Stomach smooth muscle (tissue), 2 donors: ENCODE measurements at regions not wholly inside any gene's neighbourhood (a gene's known extent, or its start where the extent isn't known, plus 50 kb on each side); places are given as distances from the start of the nearest gene placed in this dataset.

ENCODE experiments used
- H3K27ac ChIP-seq: one replicate; pipeline ENCODE4 v1.7.0; 2013; ENCODE audit warnings: mild to moderate bottlenecking, low read length, inconsistent platforms
- H3K27me3 ChIP-seq, 2 donors: one replicate each; pipeline ENCODE4 v1.7.0; 2013; ENCODE audit warnings: low read length in 2 of 2; ENCODE audit not compliant: insufficient read depth in 2 of 2, control insufficient read depth in 1 of 2
- H3K36me3 ChIP-seq, 2 donors: one replicate each; pipeline ENCODE4 v1.7.0; 2013; ENCODE audit warnings: low read length in 2 of 2; ENCODE audit not compliant: control insufficient read depth in 2 of 2, insufficient read depth in 2 of 2
- H3K4me1 ChIP-seq: one replicate; pipeline ENCODE4 v1.7.0; 2013; ENCODE audit warnings: low read length; ENCODE audit not compliant: control insufficient read depth, insufficient read depth
- H3K4me3 ChIP-seq, 2 donors: one replicate each; pipeline ENCODE4 v1.7.0; 2013; ENCODE audit warnings: low read length in 2 of 2
- H3K9ac ChIP-seq, 2 donors: one replicate each; pipeline ENCODE4 v1.7.0; 2013; ENCODE audit warnings: low read length in 2 of 2, mild to moderate bottlenecking in 1 of 2
- H3K9me3 ChIP-seq, 2 donors: one replicate each; pipeline ENCODE4 v1.7.0; 2013; ENCODE audit warnings: low read length in 2 of 2; ENCODE audit not compliant: control insufficient read depth in 2 of 2
- donor health status: healthy.
- donor health status: Pancreatic carcinoma.

- Histone ChIP-seq H3K27ac (no peak overlapping the region), H3K9ac (no peak overlapping the region), H3K4me1 (peaks cover 6% of the 10 kb centered on the region), H3K36me3 (no peaks in the 10 kb centered on the region), H3K9me3 (no peaks in the 10 kb centered on the region), H3K27me3 (no peaks in the 10 kb centered on the region), H3K4me3 (no peak overlapping the region)
Observed at GRCh38 chr5:88956416-88956815, 73.4 kb upstream of the MEF2C start.

GRCh38 chr5:88955403-88955802 lies 72.4 kb upstream of the MEF2C start:
- no peak overlapping the region for H3K4me3 ChIP-seq
- H3K9ac ChIP-seq: no peak overlapping the region
- H3K27me3 ChIP-seq: no peaks in the 10 kb centered on the region
- no peak overlapping the region for H3K27ac ChIP-seq
- H3K36me3 ChIP-seq: no peaks in the 10 kb centered on the region
- peaks cover 6% of the 10 kb centered on the region for H3K4me1 ChIP-seq
- H3K9me3 ChIP-seq: no peaks in the 10 kb centered on the region

DNA sequence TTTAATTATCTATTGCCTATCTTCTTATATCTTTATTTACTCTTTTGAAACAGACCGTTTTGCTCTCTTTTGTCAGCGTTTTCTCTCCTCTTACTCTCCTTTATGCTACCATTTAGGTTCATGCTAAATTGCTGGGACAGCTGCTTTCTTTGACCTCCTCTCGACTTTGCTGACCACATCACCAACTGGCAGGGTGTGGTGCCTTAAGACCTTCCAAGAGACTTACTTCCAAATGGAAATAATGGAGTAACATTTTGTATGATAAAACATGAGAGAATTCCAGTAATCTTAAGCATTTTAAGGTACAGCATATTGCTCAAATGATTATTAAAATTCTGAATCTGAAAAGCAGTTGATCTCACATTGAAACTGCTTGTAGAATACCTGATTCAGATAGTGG lies 71.5 kb upstream of the MEF2C start:
- H3K27ac ChIP-seq: no peak overlapping the region
- H3K9ac ChIP-seq: no peak overlapping the region
- no peak overlapping the region for H3K4me3 ChIP-seq
- H3K4me1 ChIP-seq: peaks cover 6% of the 10 kb centered on the region
- H3K9me3 ChIP-seq: no peaks in the 10 kb centered on the region
- no peaks in the 10 kb centered on the region for H3K36me3 ChIP-seq
- H3K27me3 ChIP-seq: no peaks in the 10 kb centered on the region

GRCh38 chr5:88952996-88953643 lies 70.1 kb upstream of the MEF2C start:
- Histone ChIP-seq H3K27ac (no peak overlapping the region), H3K4me1 (peaks cover 6% of the 10 kb centered on the region), H3K36me3 (no peaks in the 10 kb centered on the region), H3K9me3 (no peaks in the 10 kb centered on the region), H3K4me3 (no peak overlapping the region), H3K27me3 (no peaks in the 10 kb centered on the region), H3K9ac (no peak overlapping the region)

GRCh38 chr5:88952344-88952743 lies 69.4 kb upstream of the MEF2C start:
- Histone ChIP-seq H3K9ac (peak overlapping the region in 1 of 2 donors; percentile 1), H3K27me3 (no peaks in the 10 kb centered on the region), H3K4me1 (peaks cover 6% of the 10 kb centered on the region), H3K4me3 (peak overlapping the region; percentile 36 to 56), H3K36me3 (no peaks in the 10 kb centered on the region), H3K9me3 (no peaks in the 10 kb centered on the region), H3K27ac (no peak overlapping the region)

DNA sequence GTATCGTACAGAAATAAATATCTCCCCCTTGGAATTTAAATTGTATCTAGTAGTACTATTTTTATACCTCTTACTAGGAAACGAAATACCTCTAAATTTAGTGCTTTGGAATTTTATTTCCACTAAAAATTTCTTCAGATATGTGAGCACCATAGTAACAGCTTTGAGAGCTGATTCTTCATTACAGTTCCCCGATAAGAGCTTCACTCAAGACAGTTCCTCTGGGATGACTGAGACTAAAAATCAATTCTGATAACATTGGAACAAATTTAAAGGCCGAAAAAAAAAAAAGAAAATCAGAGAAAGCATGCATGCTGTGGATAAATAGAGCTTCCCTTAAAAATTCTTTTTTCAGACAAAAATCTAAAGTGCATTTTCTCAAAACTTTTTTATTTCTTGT lies 68.5 kb upstream of the MEF2C start:
- H3K27ac ChIP-seq: no peak overlapping the region

DNA sequence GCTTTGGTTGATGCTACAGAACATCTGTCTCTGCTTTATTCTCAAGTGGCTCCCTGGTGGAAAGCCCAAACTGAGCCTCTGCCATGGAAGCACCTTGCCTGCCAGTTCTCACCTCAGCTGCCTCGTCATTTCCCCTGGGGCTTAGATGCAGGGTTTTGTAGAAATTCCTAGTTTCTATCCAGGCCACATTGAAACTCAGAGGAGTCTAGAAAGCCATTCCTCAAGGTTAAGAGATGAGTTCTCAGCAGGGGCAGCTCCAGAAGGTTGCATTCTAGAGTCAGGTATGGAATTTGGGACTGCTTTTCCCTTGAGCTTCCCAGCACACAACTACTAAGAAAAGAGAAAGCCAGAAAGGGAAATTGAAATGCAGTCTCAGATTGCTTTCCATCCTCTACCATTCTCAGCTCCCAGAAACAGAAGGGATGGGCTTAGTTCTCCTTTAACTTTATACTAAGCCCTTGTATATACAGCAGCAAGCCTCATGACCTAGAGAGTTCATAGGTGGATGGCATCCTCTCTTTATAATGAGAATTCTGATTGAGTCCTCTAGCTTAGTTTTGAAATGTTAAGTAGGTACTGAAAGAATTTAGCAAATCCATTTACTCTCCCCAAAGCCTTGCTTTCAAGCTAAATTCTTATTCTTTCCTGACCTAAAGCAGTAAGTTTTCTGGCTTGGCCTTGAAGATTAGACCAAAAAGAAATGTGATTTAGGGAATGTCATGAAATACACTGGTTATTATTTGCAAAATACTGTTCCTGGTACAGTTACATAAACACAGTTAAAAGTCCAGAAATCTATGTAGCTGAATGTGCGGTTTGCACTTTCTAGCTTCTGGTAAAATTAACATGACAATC lies 66.0 kb upstream of the MEF2C start:
- H3K9me3 ChIP-seq: no peaks in the 10 kb centered on the region
- peak overlapping the region; percentile 41 for H3K27ac ChIP-seq
- peaks cover 3% of the 10 kb centered on the region for H3K4me1 ChIP-seq
- no peak overlapping the region for H3K4me3 ChIP-seq
- no peaks in the 10 kb centered on the region for H3K27me3 ChIP-seq
- no peak overlapping the region for H3K9ac ChIP-seq
- no peaks in the 10 kb centered on the region for H3K36me3 ChIP-seq

More for the DNA sequence above, 68.5 kb upstream of the MEF2C start:
- Histone ChIP-seq H3K9ac (no peak overlapping the region), H3K4me1 (peaks cover 6% of the 10 kb centered on the region), H3K9me3 (no peaks in the 10 kb centered on the region), H3K4me3 (no peak overlapping the region), H3K27me3 (no peaks in the 10 kb centered on the region), H3K36me3 (no peaks in the 10 kb centered on the region)

DNA sequence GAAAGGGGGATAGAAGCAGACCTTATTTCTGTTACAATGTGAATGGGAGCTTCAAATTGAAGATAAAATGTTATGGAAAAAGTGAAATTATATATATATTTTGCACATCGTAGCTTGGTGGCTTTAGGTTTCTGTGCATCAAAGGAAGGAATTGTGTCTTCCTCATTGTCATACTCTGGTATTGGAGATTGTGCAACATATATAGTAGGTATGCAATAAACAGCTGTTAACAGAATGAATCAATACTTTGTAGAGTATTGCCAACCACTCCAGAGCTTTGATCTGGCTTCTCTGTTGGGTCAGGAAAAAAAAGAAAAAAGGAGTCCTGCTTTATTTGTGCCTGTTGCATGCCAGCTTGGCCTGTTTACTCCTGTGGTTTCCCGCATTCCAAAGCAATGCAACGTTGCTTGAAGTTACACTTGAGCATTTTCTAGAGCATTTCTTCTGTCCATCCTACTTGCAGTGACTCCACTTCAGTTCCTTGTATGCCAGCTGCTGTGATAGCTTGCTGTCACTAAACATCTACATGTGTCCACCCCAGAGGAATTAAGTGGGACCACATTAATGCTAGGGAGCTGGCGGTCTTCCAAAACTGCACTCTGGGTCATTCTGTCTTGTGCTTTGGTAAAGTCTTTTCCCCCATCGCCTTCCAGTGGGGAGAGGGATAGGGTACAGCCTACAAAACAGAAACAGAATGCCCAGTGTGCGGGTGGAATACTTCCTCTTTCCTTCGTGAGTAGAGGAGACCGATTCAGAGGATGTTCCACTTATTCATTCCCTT lies 62.0 kb upstream of the MEF2C start:
- Histone ChIP-seq H3K27ac (no peak overlapping the region), H3K4me1 (peaks cover 3% of the 10 kb centered on the region), H3K4me3 (no peak overlapping the region), H3K9ac (no peak overlapping the region), H3K27me3 (no peaks in the 10 kb centered on the region), H3K9me3 (no peaks in the 10 kb centered on the region), H3K36me3 (no peaks in the 10 kb centered on the region)

- Histone ChIP-seq H3K9ac (no peak overlapping the region), H3K4me1 (peaks cover 3% of the 10 kb centered on the region), H3K27ac (no peak overlapping the region), H3K36me3 (no peaks in the 10 kb centered on the region), H3K4me3 (no peak overlapping the region), H3K27me3 (no peaks in the 10 kb centered on the region), H3K9me3 (no peaks in the 10 kb centered on the region)
Observed at GRCh38 chr5:88941581-88941980, 58.6 kb upstream of the MEF2C start.

DNA sequence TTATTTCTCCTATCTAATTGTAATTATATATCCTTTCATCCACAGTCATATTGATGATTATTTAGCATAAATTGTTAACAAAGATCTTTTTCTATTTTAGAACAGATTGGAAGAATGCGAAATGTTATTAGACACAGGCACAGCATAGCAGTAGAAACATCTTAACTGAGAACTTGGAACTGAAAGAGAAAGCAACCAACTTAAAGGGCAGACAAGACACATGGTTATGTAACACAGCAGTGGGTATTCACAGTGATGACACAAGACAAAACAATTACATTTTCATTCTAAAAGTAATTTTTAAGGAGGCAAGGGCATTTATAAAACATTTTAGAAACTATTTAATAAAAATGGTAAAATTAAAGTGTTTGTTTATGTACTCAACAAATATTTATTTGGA lies 57.7 kb upstream of the MEF2C start:
- Histone ChIP-seq H3K27me3 (no peaks in the 10 kb centered on the region), H3K9ac (no peak overlapping the region), H3K36me3 (no peaks in the 10 kb centered on the region), H3K4me3 (no peak overlapping the region), H3K27ac (no peak overlapping the region), H3K9me3 (no peaks in the 10 kb centered on the region), H3K4me1 (peaks cover 3% of the 10 kb centered on the region)
